ENCODE measurements at regions not wholly inside any gene's neighbourhood (a gene's known extent, or its start where the extent isn't known, plus 50 kb on each side); places are given as distances from the start of the nearest gene placed in this dataset.

- ChIA-PET CTCF (no interaction called here), POLR2A (no interaction called here)
- no peaks in the 10 kb centered on the region for H3K4me1 ChIP-seq (ENCODE audit: control insufficient read depth, insufficient read depth, low read length)
- no TSS peak for BruUV-seq (replicated peaks)
- no peaks in the 10 kb centered on the region for H3K9me3 ChIP-seq (ENCODE audit: control insufficient read depth, insufficient read depth, low read depth, low read length)
- no peak for DNase-seq (ENCODE audit: low read depth, low spot score)
- no peak overlapping the region for H3K4me3 ChIP-seq (ENCODE audit: low read depth in 2 of 2, low read length in 2 of 2)
- no peak overlapping the region for H3K27ac ChIP-seq (ENCODE audit: low read length)
- ATAC-seq, result no peak
- in situ Hi-C loops (cut with HindIII; ENCODE audit: low pct_unique_long_range_greater_than_20kb, low sequenced_read_pairs) (no loop called here), intact Hi-C loops (cut with micrococcal nuclease; ENCODE audit: unreplicated experiment) (no loop called here)
- no peaks in the 10 kb centered on the region for H3K36me3 ChIP-seq (ENCODE audit: control insufficient read depth, insufficient read depth, low read length)
- H3K27me3 ChIP-seq (ENCODE audit: control insufficient read depth, insufficient read depth, low read length), result no peaks in the 10 kb centered on the region
- TF ChIP-seq POLR2AphosphoS5 (IDR thresholded peaks at IDR 0.05; ENCODE audit: low read depth, low read length), result no peak
- TF ChIP-seq REST (IDR thresholded peaks at IDR 0.05; ENCODE audit: insufficient read depth in 1 of 2, low read depth in 2 of 2, low read length in 1 of 2), result no peak
- no peak for TF ChIP-seq CTCF (IDR thresholded peaks at IDR 0.05)
- no peak for TF ChIP-seq SIN3A (IDR thresholded peaks at IDR 0.05; ENCODE audit: borderline replicate concordance, insufficient read depth, low read depth, low read length)
- TF ChIP-seq TCF7L2 (IDR thresholded peaks at IDR 0.05; ENCODE audit: low read depth, low read length), result no peak
These were observed 146.3 kb downstream of the TMX3 start for GRCh38 chr18:68568364-68569155.

GRCh38 chr18:68566991-68567390, 147.9 kb downstream of the TMX3 start:
- in situ Hi-C loops (cut with HindIII; ENCODE audit: low pct_unique_long_range_greater_than_20kb, low sequenced_read_pairs), result no loop called here
- Histone ChIP-seq H3K4me1 (ENCODE audit: control insufficient read depth, insufficient read depth, low read length) (no peaks in the 10 kb centered on the region), H3K9me3 (ENCODE audit: control insufficient read depth, insufficient read depth, low read depth, low read length) (no peaks in the 10 kb centered on the region), H3K36me3 (ENCODE audit: control insufficient read depth, insufficient read depth, low read length) (no peaks in the 10 kb centered on the region), H3K27me3 (ENCODE audit: control insufficient read depth, insufficient read depth, low read length) (no peaks in the 10 kb centered on the region), H3K27ac (ENCODE audit: low read length) (no peak overlapping the region), H3K4me3 (ENCODE audit: low read depth in 2 of 2, low read length in 2 of 2) (no peak overlapping the region)
- ChIA-PET POLR2A (no interaction called here), CTCF (no interaction called here)
- intact Hi-C loops (cut with micrococcal nuclease; ENCODE audit: unreplicated experiment), result no loop called here
- ATAC-seq (no peak), DNase-seq (ENCODE audit: low read depth, low spot score) (no peak)
- BruUV-seq (replicated peaks), result no TSS peak
- no peak for TF ChIP-seq POLR2AphosphoS5 (IDR thresholded peaks at IDR 0.05; ENCODE audit: low read depth, low read length)
- no peak for TF ChIP-seq CTCF (IDR thresholded peaks at IDR 0.05)
- no peak for TF ChIP-seq SIN3A (IDR thresholded peaks at IDR 0.05; ENCODE audit: borderline replicate concordance, insufficient read depth, low read depth, low read length)
- no peak for TF ChIP-seq REST (IDR thresholded peaks at IDR 0.05; ENCODE audit: insufficient read depth in 1 of 2, low read depth in 2 of 2, low read length in 1 of 2)
- TF ChIP-seq TCF7L2 (IDR thresholded peaks at IDR 0.05; ENCODE audit: low read depth, low read length), result no peak
